ENCODE measurements at regions not wholly inside any gene's neighbourhood (a gene's known extent, or its start where the extent isn't known, plus 50 kb on each side); places are given as distances from the start of the nearest gene placed in this dataset.

DNA sequence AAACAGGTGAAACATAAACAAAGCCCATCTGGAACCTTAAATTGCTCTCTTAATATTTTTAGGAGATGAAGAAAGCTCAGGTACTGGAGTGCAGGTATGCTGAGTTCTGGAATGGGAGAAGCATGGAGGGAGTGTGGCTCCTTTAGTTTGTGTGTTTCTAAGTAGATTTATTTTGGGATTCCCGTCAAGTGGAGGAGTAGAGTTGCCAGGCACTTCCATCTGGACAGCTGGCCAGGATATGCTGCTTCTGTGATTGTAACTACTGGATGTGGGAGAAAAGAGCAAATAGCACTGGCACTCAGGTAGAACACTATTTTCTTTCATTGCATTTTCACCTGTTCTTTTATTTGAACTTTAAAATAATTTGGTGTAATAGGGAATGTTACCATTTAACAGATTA lies 182.3 kb upstream of the MAST4 start:
- Histone ChIP-seq H3K27ac (ENCODE audit: insufficient read length, low read depth, low read length) (no peak overlapping the region), H3K9me3 (ENCODE audit: control insufficient read depth, low read depth, low read length) (no peaks in the 10 kb centered on the region), H3K9ac (ENCODE audit: extremely low read depth, insufficient read length, low read length) (no peak overlapping the region), H3K23me2 (ENCODE audit: insufficient read length, low read depth, low read length, poor library complexity, severe bottlenecking) (no peaks in the 10 kb centered on the region), H3K4me1 (ENCODE audit: insufficient read depth, low read length) (no peaks in the 10 kb centered on the region), H3K23ac (ENCODE audit: insufficient read length, low read depth, low read length) (no peak overlapping the region), H2BK20ac (ENCODE audit: low read depth, low read length, poor library complexity, severe bottlenecking) (no peak overlapping the region), H3K14ac (ENCODE audit: insufficient read depth, low read length) (no peak overlapping the region), H4K8ac (replicated peaks; ENCODE audit: insufficient read length, low read depth, low read length) (no peak overlapping the region), H4K20me1 (ENCODE audit: control insufficient read depth, insufficient read depth, insufficient read length) (no peaks in the 10 kb centered on the region), H2AK5ac (ENCODE audit: insufficient read length, low read length) (no peak overlapping the region), H3K79me2 (ENCODE audit: insufficient read depth, low read length) (no peaks in the 10 kb centered on the region), H4K5ac (ENCODE audit: insufficient read length, low read depth, low read length) (no peak overlapping the region), H3K79me1 (ENCODE audit: insufficient read depth, low read depth, low read length, poor library complexity, severe bottlenecking) (no peaks in the 10 kb centered on the region), H2BK120ac (ENCODE audit: low read depth, low read length, poor library complexity, severe bottlenecking) (no peak overlapping the region), H3K27me3 (ENCODE audit: insufficient read depth, low read length) (no peaks in the 10 kb centered on the region), H2BK5ac (ENCODE audit: insufficient read length, low read length) (no peak overlapping the region), H3K56ac (ENCODE audit: insufficient read length, low read depth, low read length) (no peak overlapping the region), H3K18ac (ENCODE audit: insufficient read length, low read depth, low read length) (no peak overlapping the region), H2AFZ (ENCODE audit: low read length) (no peak overlapping the region), H2BK12ac (ENCODE audit: insufficient read length, low read depth, low read length) (no peak overlapping the region), H4K91ac (ENCODE audit: insufficient read length, low read depth, low read length) (no peak overlapping the region), H2BK15ac (ENCODE audit: low read depth, low read length) (no peak overlapping the region), H3T11ph (ENCODE audit: low read length) (no peak overlapping the region), H3K4ac (ENCODE audit: low read depth, low read length) (no peak overlapping the region), H3K4me2 (ENCODE audit: insufficient read depth, insufficient read length, low read length) (no peak overlapping the region)
- Mint-ChIP-seq H3K4me1 (0 out of 4 replicates have a peak, but pooled peaks cover 0 to 5% of the 10 kb centered on the region in 2 experiments), H3K27me3 (ENCODE audit: low read depth) (no peaks in the 10 kb centered on the region; the same call in 1 of the 2 replicates), H3K27ac (no peak overlapping the region), H3K4me3 (no peak overlapping the region), H3K9me3 (peaks cover 0 to 7% of the 10 kb centered on the region in 2 experiments; a peak in 4 of 5 replicates), H3K36me3 (ENCODE audit: insufficient read depth in 1 of 3, low read depth in 3 of 3) (peaks cover 0 to 4% (median 0%) of the 10 kb centered on the region in 3 experiments; a peak in 1 of 7 replicates)
- WGBS (ENCODE audit: extremely low coverage, insufficient read length, low lambda C conversion rate) = no CpG with 5 or more reads among the region's 1 CpG
- no peak for DNase-seq
- TF ChIP-seq, protein P1, sequence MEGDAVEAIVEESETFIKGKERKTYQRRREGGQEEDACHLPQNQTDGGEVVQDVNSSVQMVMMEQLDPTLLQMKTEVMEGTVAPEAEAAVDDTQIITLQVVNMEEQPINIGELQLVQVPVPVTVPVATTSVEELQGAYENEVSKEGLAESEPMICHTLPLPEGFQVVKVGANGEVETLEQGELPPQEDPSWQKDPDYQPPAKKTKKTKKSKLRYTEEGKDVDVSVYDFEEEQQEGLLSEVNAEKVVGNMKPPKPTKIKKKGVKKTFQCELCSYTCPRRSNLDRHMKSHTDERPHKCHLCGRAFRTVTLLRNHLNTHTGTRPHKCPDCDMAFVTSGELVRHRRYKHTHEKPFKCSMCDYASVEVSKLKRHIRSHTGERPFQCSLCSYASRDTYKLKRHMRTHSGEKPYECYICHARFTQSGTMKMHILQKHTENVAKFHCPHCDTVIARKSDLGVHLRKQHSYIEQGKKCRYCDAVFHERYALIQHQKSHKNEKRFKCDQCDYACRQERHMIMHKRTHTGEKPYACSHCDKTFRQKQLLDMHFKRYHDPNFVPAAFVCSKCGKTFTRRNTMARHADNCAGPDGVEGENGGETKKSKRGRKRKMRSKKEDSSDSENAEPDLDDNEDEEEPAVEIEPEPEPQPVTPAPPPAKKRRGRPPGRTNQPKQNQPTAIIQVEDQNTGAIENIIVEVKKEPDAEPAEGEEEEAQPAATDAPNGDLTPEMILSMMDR (conservative IDR thresholded peaks at IDR 0.05) = no peak

Data from H9 (cell line).